GM18858 (cell line): ENCODE measurements at regions not wholly inside any gene's neighbourhood (a gene's known extent, or its start where the extent isn't known, plus 50 kb on each side); places are given as distances from the start of the nearest gene placed in this dataset.
"Not testable (repeated sequence)": the region's sequence is repeated elsewhere in the genome, so short reads cannot be mapped to it uniquely, and the experiment has no call there.

Experiments used
- ATAC-seq: cut with Tn5 transposase; IDR thresholded peaks from one replicate; pipeline ENCODE4 v1.9.1; 2021; ENCODE audit not compliant: unreplicated experiment

DNA sequence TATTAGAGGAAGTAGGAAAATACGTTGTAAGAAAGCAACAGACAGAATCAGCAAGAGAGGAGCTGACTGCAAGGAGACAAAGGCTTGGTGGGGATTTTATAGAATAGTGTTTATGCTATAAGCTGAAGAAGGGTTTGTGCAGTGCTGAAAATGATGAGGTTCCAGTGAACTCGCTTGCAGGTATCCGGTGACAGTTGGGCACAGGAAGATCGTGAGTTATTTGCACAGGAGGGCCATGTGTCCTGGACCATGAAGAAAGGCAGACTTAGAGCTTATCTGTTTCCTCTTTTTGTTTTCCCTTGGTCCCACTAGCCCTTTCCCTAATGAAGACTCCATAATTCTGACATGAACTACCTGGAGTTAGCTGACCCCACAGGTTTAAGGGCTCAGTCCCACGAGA is 61.4 kb downstream of the NXNL2 start:
- no peak for ATAC-seq

DNA sequence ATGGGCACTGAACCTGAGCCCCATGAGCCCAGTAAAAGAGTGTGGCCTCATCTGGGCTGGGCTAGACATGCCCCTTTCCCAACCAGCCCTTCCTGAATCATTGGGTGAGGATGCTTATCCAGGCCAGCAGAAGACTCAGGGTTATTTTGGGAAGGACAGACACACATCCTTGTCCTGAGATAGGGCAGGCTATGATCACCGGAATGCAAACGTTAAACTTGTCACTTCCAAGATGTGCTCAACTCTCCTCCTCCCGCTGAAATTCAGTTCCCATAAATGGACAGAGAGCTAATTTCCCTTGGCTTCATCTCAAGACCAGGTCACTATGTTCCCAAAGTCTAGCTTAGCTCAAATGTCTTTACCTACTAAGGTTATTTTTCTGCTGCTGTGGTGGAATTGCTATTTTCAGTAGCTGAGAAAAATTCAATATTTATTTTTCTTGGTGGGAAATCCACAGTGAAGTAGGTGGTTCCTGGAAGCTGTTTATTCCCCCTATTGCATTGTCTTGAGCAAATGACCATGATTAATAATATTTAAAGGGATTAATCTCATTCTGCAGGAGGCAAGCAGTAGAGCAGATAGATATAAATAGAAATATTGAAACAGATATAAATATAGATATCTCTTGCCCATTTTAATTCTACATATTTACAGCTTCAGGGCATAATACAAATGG is 70.0 kb downstream of the NXNL2 start:
- no peak for ATAC-seq

DNA sequence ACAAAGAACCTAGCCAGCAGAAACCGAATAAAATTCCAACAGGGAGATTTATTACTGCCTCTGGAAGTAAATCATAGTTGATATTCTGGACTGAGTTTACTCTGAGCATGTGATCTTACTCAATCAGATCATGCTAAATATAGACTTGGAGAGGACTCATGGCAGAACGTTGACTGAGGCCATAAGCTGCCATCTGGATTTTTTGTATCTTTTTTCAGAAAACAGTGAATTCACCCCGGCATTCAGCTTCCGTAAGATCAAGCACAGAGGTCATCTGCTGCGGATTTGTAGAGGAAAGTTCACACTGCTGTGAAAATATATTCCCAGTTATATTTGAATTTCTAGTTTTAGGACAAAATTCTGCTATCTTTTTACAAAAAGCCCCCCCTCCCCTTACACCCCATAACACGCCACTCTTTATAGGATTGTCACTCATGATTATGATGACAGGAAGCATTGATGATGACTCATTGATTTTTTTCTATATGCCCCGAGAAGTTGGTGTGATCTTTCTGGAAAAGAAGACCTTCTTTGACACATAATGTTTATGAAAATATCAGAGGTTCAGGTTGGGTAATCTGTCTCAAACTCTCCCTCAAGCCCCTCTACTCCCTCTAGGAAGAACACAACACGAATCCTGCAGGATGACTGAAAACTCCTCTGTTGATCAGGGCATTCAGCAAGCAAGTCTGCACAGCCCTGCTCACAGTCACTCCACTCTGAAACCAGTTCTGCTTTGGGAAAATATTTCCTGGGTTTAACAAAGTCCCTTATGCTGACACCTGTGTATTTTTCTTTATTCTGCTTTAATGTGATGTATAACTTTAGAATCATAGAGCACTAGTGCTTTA is 70.8 kb downstream of the NXNL2 start:
- ATAC-seq: no peak

DNA sequence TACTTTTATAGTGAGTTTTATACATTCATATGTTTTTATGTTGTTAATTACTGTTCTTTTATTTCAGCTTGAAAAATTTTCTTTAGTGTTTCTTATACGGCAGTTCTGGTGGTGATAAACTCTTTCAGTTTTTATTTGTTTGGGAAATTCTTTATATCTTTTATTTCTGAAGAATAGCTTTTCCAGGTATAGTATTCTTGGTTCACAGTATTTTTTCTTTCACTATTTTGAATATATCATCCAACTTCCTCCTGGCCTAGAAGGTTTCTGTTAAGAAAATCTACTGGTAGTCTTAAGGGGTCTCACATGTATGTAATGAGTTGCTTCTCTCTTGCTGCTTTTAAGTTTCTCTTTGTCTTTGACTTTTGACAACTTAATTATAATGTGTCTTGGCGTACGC is 79.4 kb downstream of the NXNL2 start:
- ATAC-seq: no peak

DNA sequence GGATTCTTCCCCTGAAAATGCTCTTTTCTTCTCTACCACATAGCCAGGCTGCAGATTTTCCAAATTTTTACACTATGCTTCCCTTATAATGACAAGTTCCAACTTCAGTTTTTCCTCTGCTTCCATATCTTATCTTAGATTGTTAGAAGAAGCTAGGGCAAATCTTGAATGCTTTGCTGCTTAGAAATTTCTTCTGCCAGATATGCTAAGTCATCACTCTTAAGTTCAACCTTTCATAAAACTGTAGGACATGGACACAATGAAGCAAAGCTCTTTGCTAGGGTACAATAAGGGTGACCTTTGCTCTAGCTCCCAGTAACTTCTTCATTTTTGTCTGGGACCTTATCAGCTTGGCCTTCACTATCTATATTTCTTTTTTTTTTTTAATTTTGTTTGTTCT is 88.7 kb downstream of the NXNL2 start:
- no peak for ATAC-seq

DNA sequence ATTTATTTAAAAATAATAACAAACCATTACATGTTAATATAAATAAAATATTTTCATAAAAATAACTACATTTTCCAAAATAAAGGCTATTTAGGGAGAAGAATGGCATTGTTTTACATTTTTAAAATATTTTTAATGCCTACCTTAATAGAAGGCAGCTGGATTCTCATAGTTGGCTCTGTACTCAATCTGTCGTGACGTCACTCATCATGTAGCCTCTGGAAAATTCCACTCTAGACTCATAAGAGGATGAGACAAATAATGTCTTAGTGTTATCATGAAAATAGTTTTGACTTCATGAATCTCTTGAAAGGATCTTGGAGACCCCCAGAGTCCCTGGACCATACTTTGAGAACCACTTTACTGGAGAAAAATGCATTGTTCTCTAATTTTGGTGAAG is 93.1 kb downstream of the NXNL2 start:
- ATAC-seq: no peak

DNA sequence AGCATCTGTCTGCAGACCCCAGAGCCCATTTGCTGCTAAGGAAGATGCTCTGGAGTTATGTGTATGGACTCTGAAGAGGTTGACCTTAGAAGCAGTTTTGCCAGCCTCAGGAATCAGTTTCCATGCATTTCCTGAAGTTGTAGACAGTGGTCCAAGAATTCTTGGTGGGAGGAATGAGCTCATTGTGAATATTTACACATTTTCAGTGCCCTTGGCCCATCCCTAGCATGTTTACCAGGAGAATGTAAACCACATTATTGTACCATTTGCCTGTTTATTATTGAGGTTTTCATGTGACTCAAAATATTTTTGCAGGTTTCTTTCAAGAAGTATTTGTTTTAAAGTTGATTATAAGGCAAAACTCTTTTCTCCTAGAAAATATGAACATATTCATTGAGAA is 93.8 kb downstream of the NXNL2 start:
- ATAC-seq: no peak

DNA sequence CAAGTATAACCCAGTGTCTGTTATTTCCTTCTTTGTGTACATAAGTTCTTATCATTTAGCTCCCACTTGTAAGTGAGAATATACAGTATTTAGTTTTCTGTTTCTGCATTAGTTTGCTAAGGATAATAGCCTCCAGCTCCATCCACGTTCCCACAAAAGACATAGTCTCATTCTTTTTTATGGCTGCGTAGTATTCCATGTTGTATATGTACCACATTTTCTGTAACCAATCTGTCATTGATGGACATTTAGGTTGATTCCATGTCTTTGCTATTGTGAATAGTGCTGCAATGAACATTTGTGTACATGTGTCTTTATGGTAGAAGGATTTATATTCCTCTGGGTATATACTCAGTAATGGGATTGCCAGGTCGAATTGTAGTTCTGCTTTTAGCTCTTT is 95.6 kb downstream of the NXNL2 start:
- ATAC-seq: not testable (repeated sequence)

DNA sequence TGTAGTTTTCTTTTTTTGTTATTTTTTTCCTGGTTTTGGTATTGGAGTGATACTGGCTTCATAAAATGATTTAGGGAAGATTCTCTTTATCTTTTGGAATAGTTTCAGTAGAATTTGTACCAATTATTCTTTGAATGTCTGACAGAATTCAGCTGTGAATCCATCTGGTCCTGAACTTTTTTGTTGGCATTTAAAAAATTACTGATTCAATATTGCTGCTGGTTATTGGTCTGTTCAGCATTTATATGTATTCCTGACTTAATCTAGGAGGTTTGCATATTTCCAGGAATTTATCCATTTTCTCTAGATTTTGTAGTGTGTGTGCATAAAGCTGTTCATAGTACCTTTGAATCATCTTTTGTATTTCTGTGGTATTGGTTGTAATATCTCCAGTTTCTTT is 100.2 kb downstream of the NXNL2 start:
- ATAC-seq: no peak

DNA sequence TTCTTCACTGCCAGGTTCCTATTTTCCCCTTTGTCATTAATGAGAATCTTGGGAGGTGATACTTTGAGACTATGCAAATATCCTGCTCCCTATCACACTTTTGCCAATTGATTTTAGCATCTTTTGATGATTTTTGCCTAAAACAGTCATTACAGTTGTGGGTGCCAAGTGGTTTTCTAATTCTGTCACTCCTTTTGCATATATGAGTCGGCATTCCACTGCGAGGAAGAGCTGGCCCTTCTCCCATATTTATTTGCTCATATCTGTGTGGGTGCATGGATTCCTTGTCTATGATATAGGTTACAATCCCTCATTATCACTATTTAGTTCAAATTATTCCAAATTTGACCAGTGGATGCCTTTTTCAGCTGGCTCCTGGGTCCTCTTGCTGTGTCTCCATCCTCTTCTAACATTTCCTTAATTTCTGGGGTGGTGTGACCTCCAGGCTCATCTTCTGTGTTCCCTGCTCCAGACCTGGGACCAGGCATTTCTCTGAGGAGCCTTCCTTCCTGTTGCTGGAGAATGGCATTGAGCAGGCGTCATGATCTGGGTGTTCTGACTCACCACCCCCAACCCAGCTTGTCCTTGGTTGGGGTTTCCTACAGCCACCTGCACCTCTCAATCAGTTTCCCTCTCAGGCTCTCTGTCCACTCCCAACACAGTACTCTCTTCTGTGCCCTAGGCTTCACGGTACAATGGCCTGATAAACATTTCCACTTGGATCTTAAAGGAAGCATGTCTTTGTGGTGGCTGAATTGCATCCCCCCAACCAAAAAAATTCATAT is 106.7 kb downstream of the NXNL2 start:
- no peak for ATAC-seq

DNA sequence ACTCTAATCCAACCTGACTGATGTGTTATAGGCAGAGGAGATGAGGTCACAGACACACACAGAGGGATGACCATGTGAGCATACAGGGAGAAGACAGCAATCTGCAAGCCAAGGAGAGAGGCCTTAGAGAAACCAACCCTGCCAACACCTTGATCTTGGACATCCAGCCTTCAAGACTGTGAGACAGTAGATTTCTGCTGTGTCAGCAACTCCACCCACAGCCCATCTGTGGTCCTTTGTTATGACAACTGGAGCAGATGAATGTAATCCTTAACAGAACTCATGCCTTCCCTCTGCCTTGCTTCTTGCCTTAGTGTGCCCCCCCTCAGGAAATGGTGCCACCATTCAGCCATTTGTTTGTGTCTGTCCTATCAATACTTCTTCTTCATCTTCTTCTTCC is 107.4 kb downstream of the NXNL2 start:
- ATAC-seq: no peak

DNA sequence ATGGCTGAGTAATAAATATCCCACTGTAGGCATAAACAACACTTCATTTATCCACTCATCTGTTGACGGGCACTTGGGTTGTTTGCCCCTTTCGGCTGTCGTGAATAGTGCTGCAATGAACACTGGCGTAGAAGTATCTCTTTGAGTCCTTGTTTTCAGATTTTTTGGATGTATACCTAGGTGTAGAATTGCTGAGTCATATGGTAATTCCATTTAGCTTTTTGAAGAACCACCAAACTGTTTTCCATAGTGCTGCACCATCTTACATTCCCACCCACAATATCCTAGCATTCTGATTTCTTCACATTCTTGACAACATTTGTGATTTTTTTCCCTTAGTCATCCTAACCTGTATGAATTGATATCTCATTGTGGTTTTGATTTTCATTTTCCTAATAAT is 109.0 kb downstream of the NXNL2 start:
- ATAC-seq: no peak

DNA sequence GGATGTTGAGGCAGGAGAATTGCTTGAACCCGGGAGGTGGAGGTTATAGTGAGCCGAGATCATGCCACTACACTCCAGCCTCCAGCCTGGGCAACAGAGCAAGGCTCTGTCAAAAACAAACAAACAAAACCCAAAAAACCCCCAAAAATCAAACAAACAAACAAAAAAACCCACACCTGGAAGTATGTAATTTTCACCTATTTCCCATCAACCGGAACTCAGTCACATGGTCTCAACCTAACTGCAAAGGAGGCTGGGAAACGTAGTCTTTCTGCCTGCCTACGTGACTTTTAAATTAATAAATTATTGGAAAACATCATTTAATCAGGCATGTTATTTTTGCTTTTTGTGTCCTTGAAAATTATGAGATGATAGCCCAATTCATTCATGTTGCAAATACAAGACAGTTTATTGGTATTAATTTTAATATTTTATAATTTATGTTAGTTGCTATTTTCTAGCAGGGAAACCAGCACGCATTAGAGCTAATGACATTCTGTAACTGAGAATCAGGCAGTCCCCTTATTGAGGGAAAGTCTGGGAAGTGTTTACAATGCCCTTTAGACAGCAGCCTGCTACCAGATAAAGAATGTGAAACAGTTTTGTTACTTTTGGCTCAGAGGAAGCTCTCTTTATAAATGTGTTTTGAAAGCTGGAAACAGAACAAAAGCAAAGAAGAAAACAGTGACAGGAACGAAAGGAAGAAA is 110.3 kb downstream of the NXNL2 start:
- ATAC-seq: no peak

DNA sequence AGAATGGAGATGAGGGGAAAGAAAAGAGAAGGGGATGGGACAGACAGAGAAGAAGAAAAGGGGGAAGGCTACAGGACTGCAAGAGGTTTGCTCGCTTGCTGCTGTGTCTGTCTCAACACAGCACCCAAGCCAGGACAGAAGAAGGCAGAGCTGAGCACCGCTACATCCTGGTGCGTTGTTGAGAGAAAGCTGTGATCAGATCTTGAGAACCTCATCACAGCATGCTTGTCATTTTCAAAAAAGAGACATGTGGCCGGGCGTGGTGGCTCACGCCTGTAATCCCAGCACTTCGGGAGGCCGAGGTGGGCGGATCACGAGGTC is 110.9 kb downstream of the NXNL2 start:
- ATAC-seq: no peak

DNA sequence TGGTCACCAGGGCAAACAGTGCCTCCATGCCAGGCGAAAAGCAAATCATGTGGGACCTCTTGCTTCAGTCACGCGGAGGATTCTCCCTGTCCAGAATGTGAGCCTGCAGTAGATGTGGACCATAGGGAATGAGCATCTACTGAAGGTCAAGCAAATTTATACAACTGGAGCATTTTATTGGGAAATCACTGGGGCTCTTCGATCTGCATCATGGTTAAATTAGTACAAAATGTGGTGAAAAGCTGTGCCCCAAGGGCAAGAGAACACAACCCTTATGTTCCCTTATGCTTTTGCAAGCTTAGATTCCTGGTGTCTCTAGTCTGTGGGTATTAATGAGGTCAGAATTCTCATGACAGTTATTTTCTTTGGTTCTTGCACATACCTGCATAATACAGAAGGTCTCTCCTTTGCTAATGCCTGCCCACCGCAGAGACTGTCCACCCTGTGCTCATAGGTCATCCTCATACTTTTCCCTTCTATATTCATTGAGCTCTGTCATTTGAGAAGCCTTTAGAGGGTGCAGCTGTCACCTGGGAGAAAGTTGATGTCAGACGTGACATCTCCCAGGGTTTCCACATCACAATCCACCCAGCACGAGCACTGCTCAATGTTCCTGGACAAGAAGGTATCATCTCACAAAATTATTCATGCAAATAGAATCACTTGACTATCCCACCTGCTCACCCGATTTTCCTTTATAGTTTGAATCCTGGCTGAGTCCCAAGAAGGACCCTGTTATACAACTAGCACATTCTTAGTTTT is 111.7 kb downstream of the NXNL2 start:
- ATAC-seq: no peak

DNA sequence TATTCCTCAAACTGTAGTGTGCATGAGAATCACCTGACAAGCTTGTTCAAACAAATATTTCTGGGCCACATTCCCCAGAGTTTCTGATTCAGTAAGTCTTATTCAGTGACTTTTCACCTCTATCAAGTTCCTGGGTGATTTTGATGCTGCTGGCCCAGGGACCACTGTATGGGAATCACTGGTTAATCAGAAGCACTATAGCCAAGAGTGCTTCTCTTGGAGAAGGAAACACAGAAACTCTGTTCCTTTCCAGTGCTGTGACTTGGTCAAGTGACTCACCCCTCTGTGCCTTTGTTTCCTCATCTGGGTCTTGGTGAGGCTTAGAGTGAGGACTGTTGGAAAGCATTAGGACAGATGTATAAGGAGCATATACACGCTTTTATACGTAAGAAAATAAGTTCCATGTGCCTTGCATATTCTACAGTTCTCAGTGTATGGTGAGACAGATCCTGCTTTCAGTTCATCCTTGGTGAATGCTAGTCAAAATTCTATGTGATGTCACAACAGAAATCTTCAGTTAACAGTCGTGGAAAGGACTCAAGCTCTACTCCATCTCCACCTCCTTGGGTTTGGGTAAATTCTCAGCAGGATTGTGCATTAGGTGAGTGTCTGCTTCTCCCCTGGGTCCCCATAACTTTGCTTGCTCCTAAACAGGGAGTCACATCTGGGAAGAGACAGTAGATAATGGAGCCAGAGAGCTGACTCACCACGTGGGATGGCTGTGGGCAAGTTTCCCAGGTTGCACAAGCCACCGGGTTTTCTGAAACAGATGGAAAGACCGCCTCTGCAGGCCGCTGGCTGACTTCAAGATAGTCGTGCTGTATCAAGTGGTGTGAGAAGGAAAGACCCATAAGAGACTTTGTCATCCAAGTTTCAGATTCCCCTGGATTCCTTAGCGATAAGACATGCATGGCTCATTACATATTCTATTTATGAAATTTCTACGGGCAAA is 117.0 kb downstream of the NXNL2 start:
- ATAC-seq: no peak

DNA sequence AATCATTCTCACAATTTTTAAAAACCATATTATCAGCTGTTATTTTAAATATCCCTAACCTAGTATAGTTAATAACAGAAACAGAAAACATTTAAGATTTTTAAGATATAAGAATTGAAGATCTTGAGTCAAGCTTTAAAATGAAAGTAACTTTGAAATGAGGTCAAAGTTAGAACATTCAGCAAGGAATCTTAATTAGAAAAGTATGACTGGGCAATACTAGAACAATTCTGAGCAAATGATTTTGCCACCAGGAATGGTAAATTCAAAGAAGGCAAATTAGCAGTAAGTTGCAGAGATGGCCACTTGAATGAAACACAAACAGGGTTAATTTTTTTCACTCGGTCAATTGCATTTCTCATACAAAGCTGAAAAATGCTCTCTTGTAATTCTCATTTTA is 117.9 kb downstream of the NXNL2 start:
- ATAC-seq: no peak

DNA sequence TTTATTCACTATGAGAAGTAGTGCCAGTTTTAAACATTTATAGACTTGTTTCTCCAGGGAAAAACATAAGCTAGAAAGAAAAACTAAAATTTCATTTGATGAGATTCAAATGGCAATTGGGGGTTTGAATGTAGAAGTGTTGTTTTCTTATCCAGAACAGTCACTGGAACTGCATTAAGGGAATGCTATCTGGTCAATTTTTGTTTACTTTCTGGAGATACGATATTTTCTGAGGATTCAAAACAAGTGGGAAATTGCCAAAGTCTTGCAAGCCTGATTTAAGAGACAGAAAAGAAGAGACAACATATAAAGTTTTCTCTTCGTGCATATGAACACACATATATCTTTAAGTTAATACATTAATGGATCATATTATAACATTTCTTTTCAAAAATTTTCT is 118.4 kb downstream of the NXNL2 start:
- ATAC-seq: no peak

DNA sequence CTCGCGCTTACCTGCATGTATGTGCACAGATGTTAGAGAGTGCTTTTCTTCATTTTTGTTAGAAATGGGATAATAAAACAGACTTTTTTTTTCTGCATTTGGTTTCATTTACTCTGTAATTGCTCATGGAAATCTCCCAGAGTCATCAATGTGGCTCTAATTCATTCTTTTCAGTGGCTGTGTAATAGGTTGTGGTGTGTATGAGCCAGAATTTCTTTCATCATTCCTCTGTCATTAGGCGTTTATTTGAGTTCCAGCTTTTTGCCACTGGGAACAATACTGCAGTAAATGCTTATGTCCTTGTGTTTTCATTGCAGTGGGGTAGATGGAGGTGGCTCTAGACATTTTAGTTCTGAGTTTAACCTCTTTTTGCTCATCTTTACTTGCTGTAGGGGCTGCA is 118.9 kb downstream of the NXNL2 start:
- no peak for ATAC-seq

DNA sequence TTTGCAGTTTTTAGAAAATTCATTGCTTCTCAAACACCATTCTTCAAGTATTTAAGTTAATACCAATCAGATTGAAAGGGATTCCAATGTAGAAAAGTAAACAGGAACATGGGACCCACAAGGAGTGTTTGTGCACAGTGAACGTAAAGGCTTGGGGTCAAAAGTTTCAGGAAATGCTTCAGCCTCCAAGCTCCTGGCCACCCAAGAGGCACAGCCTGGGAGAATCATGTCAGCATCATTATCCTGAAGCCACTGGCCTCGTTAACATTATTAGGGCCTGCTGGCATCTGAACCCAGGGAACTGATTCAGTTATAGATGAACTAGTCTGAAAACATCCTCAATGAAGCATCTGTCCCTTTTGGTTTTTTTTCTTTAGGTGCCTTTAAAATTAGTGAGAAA is 122.9 kb downstream of the NXNL2 start:
- ATAC-seq: no peak
